Mammary epithelial cell (primary cell): ENCODE measurements at regions not wholly inside any gene's neighbourhood (a gene's known extent, or its start where the extent isn't known, plus 50 kb on each side); places are given as distances from the start of the nearest gene placed in this dataset.

ENCODE experiments used
- EZH2 ChIP-seq: IDR thresholded peaks from 2 replicates; pipeline ENCODE4 v1.6.1; 2012; ENCODE audit warnings: low read length, inconsistent platforms, borderline replicate concordance
- TF ChIP-seq, protein P1 (sequence below), 2 donors: IDR thresholded peaks in 1 of 2; conservative IDR thresholded peaks in 1 of 2; 2 replicates each; pipeline ENCODE4 v1.5.1; 2011 to 2012; ENCODE audit warnings: inconsistent platforms in 2 of 2, low read length in 2 of 2, mild to moderate bottlenecking in 2 of 2, control low read depth in 1 of 2, low read depth in 1 of 2; ENCODE audit not compliant: insufficient read depth in 1 of 2; ENCODE audit errors: extremely low read depth in 1 of 2

DNA sequence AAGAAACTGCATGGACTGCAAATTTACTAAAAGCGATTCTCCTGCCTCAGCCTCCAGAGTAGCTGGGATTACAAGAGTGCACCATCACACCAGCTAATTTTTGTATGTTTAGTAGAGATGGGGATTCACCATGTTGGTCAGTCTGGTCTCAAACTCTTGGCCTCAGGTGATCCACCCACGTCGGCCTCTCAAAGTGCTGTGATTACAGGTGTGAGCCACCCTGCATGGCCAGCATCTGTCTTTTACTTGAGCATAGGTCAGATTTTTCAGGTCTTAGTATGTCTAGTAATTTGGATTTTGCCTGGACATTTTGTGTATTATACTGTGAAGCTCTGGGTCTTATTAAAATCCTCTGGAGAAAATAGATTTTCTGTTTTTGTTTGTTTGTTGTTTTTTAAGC is 277.8 kb upstream of the VLDLR start:
- TF ChIP-seq, protein P1, sequence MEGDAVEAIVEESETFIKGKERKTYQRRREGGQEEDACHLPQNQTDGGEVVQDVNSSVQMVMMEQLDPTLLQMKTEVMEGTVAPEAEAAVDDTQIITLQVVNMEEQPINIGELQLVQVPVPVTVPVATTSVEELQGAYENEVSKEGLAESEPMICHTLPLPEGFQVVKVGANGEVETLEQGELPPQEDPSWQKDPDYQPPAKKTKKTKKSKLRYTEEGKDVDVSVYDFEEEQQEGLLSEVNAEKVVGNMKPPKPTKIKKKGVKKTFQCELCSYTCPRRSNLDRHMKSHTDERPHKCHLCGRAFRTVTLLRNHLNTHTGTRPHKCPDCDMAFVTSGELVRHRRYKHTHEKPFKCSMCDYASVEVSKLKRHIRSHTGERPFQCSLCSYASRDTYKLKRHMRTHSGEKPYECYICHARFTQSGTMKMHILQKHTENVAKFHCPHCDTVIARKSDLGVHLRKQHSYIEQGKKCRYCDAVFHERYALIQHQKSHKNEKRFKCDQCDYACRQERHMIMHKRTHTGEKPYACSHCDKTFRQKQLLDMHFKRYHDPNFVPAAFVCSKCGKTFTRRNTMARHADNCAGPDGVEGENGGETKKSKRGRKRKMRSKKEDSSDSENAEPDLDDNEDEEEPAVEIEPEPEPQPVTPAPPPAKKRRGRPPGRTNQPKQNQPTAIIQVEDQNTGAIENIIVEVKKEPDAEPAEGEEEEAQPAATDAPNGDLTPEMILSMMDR (conservative IDR thresholded peaks at IDR 0.05 in 1 of 2, IDR thresholded peaks at IDR 0.05 in 1 of 2; ENCODE audit: extremely low read depth in 1 of 2, insufficient read depth in 1 of 2, low read depth in 1 of 2, low read length in 2 of 2) = no peak
- no peak for TF ChIP-seq EZH2
